HCT116 (cell line): ENCODE measurements at regions not wholly inside any gene's neighbourhood (a gene's known extent, or its start where the extent isn't known, plus 50 kb on each side); places are given as distances from the start of the nearest gene placed in this dataset.

Experiments used
- CEBPB ChIP-seq: IDR thresholded peaks from 2 replicates; pipeline ENCODE4 v1.6.1; 2012; ENCODE audit warnings: low read depth
- POLR2A ChIP-seq: IDR thresholded peaks from 2 replicates; pipeline ENCODE4 v1.7.0; 2011; ENCODE audit warnings: borderline replicate concordance; ENCODE audit not compliant: insufficient read depth, insufficient read length; ENCODE audit errors: extremely low read depth
- TF ChIP-seq, protein P1 (sequence below): IDR thresholded peaks from 2 replicates; pipeline ENCODE4 v1.6.1; 2012
- TF ChIP-seq, protein P2 (sequence below), 3 experiments: fragments of 200-600 bp in 1 of 3; sonication (generic) in 1 of 3; IDR thresholded peaks in 2 of 3; conservative IDR thresholded peaks in 1 of 3; 2 replicates each; pipeline ENCODE4 v1.5.1; 2012 to 2017; ENCODE audit warnings: low read depth in 2 of 3, low read length in 2 of 3, antibody characterized with exemption in 1 of 3, borderline replicate concordance in 1 of 3, control low read depth in 1 of 3, mild to moderate bottlenecking in 1 of 3, mixed read lengths in 1 of 3, mixed run types in 1 of 3, moderate library complexity in 1 of 3; ENCODE audit not compliant: insufficient read depth in 1 of 3

- no peak for TF ChIP-seq POLR2A
- TF ChIP-seq, protein P1, sequence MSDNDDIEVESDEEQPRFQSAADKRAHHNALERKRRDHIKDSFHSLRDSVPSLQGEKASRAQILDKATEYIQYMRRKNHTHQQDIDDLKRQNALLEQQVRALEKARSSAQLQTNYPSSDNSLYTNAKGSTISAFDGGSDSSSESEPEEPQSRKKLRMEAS = no peak
- no peak for TF ChIP-seq CEBPB
- TF ChIP-seq, protein P2, sequence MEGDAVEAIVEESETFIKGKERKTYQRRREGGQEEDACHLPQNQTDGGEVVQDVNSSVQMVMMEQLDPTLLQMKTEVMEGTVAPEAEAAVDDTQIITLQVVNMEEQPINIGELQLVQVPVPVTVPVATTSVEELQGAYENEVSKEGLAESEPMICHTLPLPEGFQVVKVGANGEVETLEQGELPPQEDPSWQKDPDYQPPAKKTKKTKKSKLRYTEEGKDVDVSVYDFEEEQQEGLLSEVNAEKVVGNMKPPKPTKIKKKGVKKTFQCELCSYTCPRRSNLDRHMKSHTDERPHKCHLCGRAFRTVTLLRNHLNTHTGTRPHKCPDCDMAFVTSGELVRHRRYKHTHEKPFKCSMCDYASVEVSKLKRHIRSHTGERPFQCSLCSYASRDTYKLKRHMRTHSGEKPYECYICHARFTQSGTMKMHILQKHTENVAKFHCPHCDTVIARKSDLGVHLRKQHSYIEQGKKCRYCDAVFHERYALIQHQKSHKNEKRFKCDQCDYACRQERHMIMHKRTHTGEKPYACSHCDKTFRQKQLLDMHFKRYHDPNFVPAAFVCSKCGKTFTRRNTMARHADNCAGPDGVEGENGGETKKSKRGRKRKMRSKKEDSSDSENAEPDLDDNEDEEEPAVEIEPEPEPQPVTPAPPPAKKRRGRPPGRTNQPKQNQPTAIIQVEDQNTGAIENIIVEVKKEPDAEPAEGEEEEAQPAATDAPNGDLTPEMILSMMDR (IDR thresholded peaks at IDR 0.05 in 2 of 3, conservative IDR thresholded peaks at IDR 0.05 in 1 of 3; ENCODE audit: borderline replicate concordance in 1 of 3, insufficient read depth in 1 of 3, low read depth in 2 of 3, low read length in 2 of 3) = no peak
These were observed 724.6 kb upstream of the CELF4 start for GRCh38 chr18:38290229-38290628.
